ENCODE measurements at regions not wholly inside any gene's neighbourhood (a gene's known extent, or its start where the extent isn't known, plus 50 kb on each side); places are given as distances from the start of the nearest gene placed in this dataset.
A peak's percentile ranks its signal among the peaks of the same experiment; 100 is the strongest.

DNA sequence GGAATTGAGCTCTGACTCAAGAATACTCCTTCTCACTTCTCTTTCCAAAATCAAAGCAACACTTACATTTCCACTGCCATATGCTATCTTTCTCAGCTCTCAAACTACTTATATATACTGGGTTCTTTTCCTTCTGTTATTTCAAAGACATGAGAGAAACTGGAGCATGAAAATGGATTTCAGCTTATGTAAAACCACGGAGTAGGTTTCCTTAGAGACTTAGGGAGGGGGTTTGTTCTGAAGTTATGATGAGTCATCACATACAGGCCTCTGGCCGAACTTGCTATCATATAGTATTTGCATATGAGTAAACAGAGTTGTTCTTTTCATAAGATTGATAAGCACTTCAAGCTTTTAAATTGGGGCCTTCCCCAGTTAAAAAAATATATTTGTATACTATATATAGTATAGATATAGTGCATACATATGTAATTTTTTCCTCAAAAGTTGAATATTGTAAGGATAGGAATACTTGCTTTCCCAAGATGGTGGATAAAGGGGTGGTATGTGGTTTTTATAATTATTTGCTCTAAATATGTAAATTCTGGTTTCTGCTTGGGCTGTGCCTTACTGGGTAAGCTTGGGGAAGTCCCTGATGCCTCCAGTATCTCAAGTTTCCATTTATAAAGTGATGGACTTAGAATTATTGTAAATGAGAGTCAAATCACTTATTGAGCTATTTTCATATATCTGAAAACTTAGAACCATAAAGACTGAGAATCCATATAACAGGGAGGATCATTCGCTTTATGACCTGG lies 273.9 kb downstream of the RFPL4B start:
- no peak overlapping the region for H3K4me2 ChIP-seq
- WGBS (ENCODE audit: missing lambda C conversion rate): 37% methylated on average over 3 of the region's 3 CpGs
- no peak for ATAC-seq

DNA sequence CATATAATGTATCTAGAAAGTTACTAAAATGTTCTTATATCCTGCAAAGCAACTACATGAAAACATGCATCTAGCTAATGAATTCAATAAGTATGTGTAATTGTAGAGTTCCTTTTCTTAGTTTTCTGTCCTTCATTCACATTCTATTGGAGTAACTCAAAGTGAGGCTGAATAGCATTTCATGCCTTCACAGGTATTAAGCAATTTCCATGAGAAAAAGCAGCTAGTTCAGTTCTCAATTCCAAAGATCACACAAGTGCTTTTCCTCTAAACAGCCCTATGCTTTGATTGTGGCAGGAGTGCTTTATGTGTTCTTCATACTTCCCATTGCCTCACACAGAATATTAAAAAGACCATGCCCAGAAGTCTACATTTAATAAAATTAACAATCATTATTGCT lies 274.9 kb downstream of the RFPL4B start:
- ChIA-PET CTCF (no interaction called here), POLR2A (no interaction called here)
- H3K4me2 ChIP-seq: no peak overlapping the region
- TF ChIP-seq HEYL (CRISPR knock-in tag; IDR thresholded peaks at IDR 0.05) (no peak), FOSL2 (IDR thresholded peaks at IDR 0.05) (no peak), FOSL2 (CRISPR knock-in tag; IDR thresholded peaks at IDR 0.05) (no peak), POLR2A (IDR thresholded peaks at IDR 0.05; ENCODE audit: low read length) (no peak), HOXB13 (CRISPR knock-in tag; IDR thresholded peaks at IDR 0.05; ENCODE audit: low read depth) (no peak), CBX2 (IDR thresholded peaks at IDR 0.05; ENCODE audit: borderline replicate concordance, low read depth) (no peak), KDM1A (IDR thresholded peaks at IDR 0.05; ENCODE audit: low read depth) (no peak), SMC3 (IDR thresholded peaks at IDR 0.05) (no peak), RNF2 (IDR thresholded peaks at IDR 0.05; ENCODE audit: borderline replicate concordance, low read depth) (no peak), CHD4 (IDR thresholded peaks at IDR 0.05; ENCODE audit: borderline replicate concordance) (no peak), ZFP36 (IDR thresholded peaks at IDR 0.05; ENCODE audit: borderline replicate concordance, partially characterized antibody) (no peak), FOSB (CRISPR knock-in tag; IDR thresholded peaks at IDR 0.05) (no peak), RAD21 (conservative IDR thresholded peaks at IDR 0.05 in 1 of 2, IDR thresholded peaks at IDR 0.05 in 1 of 2) (no peak)
- TF ChIP-seq, protein P1, sequence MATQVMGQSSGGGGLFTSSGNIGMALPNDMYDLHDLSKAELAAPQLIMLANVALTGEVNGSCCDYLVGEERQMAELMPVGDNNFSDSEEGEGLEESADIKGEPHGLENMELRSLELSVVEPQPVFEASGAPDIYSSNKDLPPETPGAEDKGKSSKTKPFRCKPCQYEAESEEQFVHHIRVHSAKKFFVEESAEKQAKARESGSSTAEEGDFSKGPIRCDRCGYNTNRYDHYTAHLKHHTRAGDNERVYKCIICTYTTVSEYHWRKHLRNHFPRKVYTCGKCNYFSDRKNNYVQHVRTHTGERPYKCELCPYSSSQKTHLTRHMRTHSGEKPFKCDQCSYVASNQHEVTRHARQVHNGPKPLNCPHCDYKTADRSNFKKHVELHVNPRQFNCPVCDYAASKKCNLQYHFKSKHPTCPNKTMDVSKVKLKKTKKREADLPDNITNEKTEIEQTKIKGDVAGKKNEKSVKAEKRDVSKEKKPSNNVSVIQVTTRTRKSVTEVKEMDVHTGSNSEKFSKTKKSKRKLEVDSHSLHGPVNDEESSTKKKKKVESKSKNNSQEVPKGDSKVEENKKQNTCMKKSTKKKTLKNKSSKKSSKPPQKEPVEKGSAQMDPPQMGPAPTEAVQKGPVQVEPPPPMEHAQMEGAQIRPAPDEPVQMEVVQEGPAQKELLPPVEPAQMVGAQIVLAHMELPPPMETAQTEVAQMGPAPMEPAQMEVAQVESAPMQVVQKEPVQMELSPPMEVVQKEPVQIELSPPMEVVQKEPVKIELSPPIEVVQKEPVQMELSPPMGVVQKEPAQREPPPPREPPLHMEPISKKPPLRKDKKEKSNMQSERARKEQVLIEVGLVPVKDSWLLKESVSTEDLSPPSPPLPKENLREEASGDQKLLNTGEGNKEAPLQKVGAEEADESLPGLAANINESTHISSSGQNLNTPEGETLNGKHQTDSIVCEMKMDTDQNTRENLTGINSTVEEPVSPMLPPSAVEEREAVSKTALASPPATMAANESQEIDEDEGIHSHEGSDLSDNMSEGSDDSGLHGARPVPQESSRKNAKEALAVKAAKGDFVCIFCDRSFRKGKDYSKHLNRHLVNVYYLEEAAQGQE (IDR thresholded peaks at IDR 0.05): no peak
- TF ChIP-seq, protein P2, sequence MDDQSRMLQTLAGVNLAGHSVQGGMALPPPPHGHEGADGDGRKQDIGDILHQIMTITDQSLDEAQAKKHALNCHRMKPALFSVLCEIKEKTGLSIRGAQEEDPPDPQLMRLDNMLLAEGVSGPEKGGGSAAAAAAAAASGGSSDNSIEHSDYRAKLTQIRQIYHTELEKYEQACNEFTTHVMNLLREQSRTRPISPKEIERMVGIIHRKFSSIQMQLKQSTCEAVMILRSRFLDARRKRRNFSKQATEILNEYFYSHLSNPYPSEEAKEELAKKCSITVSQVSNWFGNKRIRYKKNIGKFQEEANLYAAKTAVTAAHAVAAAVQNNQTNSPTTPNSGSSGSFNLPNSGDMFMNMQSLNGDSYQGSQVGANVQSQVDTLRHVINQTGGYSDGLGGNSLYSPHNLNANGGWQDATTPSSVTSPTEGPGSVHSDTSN (IDR thresholded peaks at IDR 0.05): no peak
- no peak overlapping the region for H3K4me3 ChIP-seq
- DNase-seq (ENCODE audit: low read depth in 1 of 2, low spot score in 1 of 2) (no peak), FAIRE-seq (no peak), ATAC-seq (no peak)
- no peaks in the 10 kb centered on the region for H3K9me3 ChIP-seq
- H3K27ac ChIP-seq: no peak overlapping the region
- H3K4me1 ChIP-seq: no peaks in the 10 kb centered on the region

More for the DNA sequence above, 273.9 kb downstream of the RFPL4B start:
- H3K4me3 ChIP-seq: no peak overlapping the region
- CTCF ChIA-PET: interaction anchor here (0.6 kb wide), 1 partner anchor 278 kb away, joined by 3 read pairs; no protein-coding TSS in a partner anchor
- POLR2A ChIA-PET: no interaction called here
- H3K4me1 ChIP-seq: no peaks in the 10 kb centered on the region
- H3K9me3 ChIP-seq: no peaks in the 10 kb centered on the region
- TF ChIP-seq HOXB5 (CRISPR knock-in tag; IDR thresholded peaks at IDR 0.05) (no peak), FOSL2 (IDR thresholded peaks at IDR 0.05) (no peak), FOSL2 (CRISPR knock-in tag; IDR thresholded peaks at IDR 0.05) (peak; percentile 22; the same call in 1 of the 2 replicates), MAFK (IDR thresholded peaks at IDR 0.05; ENCODE audit: partially characterized antibody) (peak; percentile 35), POLR2A (IDR thresholded peaks at IDR 0.05; ENCODE audit: low read length) (no peak)
- H3K27ac ChIP-seq: no peak overlapping the region
- FAIRE-seq: no peak
- DNase-seq (ENCODE audit: low read depth in 1 of 2, low spot score in 1 of 2): no peak

DNA sequence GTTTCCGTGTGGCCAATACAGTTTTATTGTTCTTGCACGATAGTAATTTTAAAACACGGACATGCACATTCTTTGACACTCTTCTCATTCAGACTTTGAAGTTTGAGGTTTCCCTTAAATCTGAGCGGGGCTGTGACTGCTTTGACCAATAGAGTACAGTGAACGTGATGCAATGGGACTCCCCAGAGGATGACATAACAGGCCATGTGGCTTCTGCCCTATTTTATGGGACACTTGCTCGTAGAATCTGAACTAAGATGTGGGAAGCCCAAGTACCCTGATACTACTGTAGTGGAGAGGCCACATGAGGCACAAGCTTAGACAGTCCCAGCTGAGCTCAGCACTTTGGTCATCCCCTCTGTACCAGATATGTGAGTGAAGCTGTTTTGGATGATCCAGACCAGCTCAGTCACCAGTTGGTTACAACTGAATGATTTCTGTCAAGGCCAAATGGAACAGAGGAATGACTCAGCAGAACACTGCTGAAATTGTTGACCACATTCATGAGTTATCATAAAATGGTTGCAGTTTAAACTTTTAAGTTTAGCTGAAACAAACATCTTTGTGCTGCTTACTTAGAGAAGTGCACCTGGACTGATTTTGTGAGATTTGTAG lies 279.4 kb downstream of the RFPL4B start:
- H3K4me3 ChIP-seq: no peak overlapping the region
- ChIA-PET POLR2A (no interaction called here), CTCF (no interaction called here)
- ATAC-seq (no peak), FAIRE-seq (no peak), DNase-seq (ENCODE audit: low read depth in 1 of 2, low spot score in 1 of 2) (peak in 1 of 2 experiments; percentile 12)
- H3K4me2 ChIP-seq: no peak overlapping the region
- WGBS (ENCODE audit: missing lambda C conversion rate): 85% methylated on average over 5 of the region's 6 CpGs
- TF ChIP-seq JUNB (IDR thresholded peaks at IDR 0.05): no peak
- no peak for TF ChIP-seq TP53 (CRISPR knock-in tag; IDR thresholded peaks at IDR 0.05)
- TF ChIP-seq MAFK (IDR thresholded peaks at IDR 0.05; ENCODE audit: partially characterized antibody): peak; percentile 71
- TF ChIP-seq, protein P3, sequence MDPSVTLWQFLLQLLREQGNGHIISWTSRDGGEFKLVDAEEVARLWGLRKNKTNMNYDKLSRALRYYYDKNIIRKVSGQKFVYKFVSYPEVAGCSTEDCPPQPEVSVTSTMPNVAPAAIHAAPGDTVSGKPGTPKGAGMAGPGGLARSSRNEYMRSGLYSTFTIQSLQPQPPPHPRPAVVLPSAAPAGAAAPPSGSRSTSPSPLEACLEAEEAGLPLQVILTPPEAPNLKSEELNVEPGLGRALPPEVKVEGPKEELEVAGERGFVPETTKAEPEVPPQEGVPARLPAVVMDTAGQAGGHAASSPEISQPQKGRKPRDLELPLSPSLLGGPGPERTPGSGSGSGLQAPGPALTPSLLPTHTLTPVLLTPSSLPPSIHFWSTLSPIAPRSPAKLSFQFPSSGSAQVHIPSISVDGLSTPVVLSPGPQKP (IDR thresholded peaks at IDR 0.05; ENCODE audit: low read depth, low read length): no peak
- no peak for TF ChIP-seq FOSL2 (IDR thresholded peaks at IDR 0.05)
- no peak for TF ChIP-seq FOSL2 (CRISPR knock-in tag; IDR thresholded peaks at IDR 0.05)
- TF ChIP-seq CBX2 (IDR thresholded peaks at IDR 0.05; ENCODE audit: borderline replicate concordance, low read depth): no peak
- TF ChIP-seq NFE2L2 (conservative IDR thresholded peaks at IDR 0.05; ENCODE audit: low read length): peak; percentile 54
- TF ChIP-seq EHMT2 (IDR thresholded peaks at IDR 0.05; ENCODE audit: low read depth): no peak
- no peaks in the 10 kb centered on the region for H3K9me3 ChIP-seq
- H3K27ac ChIP-seq: no peak overlapping the region
- no peaks in the 10 kb centered on the region for H3K4me1 ChIP-seq

Measured in A549 (cell line).